ENCODE measurements at regions not wholly inside any gene's neighbourhood (a gene's known extent, or its start where the extent isn't known, plus 50 kb on each side); places are given as distances from the start of the nearest gene placed in this dataset.
A peak's percentile ranks its signal among the peaks of the same experiment; 100 is the strongest.

DNA sequence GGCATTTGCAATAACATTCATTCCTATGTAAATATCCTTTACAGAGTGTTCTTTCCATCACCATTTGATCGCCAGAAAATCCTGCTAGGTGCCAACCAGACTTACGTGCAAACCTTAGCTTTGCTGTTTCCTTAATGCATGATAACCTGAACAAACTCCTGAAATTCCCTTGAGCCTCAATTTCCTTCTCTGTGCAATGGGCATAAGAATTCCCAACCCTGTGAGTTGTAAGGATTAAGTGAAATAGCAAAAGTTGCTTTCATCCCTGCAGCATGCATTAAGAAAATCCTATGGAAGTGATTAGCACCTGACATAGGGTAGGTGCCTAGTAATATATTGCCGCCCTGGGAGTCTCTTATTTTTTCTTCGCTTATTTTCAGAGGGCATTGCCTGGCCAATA is 272.7 kb downstream of the MAF start:
- no peak for DNase-seq

DNA sequence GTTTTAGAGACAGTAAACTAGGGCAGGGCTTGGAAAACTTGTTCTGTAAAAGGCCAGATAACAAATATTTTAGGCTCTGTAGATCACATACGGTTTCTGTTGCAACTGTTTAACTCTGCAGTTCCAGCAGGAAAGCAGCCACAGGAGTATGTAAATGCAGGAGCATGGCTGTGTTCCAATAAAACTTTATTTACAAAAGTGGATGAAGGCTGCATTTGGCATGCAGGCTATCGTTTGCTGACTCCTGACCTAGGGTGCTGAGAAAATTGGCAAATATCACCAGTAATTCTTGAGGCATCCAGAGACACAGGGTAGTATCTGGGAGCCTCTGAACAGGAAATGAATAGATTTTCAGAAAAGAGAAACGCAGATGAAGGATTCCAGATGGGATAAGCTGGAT is 274.0 kb downstream of the MAF start:
- DNase-seq, result no peak

DNA sequence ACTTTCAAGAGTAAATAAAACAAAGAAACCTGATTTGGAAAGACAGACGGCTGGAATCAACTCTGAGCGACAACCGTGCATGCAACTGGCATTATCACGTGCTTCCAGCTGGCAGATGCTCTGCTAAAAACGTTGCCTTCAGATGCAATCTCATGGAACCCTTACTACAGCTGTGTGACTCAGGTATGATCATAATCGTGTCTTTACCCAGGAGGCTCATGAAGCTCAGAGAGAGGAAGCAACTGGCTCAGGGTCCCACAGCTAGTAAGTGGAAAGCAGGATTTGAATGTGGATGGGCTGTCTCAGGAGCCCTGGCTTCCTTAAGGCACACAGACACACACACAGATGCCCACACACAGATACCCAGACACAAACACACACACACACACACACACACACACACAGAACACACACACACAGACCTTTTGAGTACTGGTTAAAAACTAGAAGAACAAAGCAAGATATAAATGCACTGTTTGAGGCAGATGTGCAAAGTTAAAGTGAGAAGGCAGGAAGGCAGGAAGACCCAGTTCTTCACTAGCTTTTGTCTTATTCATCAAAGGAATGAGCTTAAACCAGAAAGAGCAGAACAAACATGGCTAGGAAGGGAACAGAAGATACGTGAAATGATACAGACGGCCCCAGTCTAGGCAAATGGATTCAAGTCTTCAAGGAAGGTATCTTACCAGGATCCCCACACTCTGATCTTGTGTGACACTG is 275.2 kb downstream of the MAF start:
- DNase-seq, result no peak

DNA sequence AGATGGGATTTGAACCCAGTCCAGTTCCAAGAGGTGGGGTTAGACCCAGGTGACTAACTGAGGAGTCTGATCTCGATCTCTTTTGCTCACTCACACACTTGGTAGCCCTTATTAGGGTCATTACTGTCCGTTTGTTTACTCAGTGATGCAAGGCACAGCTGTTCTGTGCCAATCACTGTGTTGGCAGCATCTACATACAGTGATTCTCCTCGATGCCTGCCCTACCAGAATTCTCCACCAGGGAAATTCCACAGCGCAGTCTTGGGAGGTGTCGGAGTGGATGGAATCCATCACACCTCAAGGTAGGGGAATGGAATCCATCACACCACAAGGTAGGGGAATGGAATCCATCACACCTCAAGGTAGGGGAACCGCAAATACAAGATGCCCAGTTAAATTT is 279.6 kb downstream of the MAF start:
- DNase-seq, result no peak

DNA sequence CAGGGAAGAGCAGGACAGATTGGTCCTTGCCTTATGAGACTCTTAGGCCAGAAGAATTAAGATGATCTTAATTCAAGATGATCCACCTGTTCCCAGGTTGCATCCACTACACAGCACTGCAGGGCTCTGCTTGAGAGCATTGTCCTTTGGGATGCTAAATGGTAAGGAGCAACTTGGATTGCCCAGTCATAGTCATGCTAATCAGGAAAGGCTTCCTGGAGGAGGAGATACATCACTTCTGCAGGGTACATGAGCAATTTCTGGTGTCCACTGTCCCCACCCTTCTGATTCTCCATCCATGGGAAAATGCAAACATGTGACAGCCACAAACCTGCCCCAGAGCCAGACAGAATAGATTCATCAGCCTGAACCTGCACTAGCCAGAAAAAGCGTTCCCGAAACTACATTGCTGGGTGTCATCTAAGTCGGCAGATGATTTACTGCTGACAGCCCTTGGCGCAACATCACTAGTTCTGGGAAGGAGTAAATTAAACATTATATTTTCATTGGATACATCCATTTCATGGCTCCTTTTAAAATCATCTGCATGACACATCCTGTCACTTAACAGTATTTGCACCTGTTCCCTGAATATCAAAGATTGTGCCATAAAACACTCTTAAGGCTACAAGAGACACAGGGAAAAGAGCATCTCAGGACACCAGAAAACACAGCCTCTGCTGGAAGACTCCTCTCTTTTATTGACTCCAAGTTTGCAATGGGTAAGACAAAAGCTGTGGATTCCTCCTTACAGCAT is 282.2 kb downstream of the MAF start:
- no peak for DNase-seq

DNA sequence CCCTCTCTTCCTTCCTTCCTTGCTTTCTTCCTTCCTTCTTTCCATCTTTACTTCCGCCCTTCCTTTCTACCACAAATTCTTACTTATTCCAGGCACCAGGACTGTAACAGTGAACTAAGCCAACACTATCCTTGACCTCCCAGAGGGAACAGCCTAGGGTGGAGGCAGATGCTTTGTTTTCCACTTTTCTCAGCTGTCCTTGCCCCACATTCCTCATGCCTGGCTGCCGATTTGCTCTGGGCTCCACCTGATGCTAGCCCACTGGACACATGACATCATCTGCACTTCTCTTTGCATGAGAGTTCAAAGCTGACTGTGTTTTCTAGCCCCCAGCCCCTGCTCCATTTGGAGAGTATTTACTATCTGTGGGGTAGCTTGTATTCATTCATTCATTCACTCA is 283.0 kb downstream of the MAF start:
- DNase-seq, result no peak

DNA sequence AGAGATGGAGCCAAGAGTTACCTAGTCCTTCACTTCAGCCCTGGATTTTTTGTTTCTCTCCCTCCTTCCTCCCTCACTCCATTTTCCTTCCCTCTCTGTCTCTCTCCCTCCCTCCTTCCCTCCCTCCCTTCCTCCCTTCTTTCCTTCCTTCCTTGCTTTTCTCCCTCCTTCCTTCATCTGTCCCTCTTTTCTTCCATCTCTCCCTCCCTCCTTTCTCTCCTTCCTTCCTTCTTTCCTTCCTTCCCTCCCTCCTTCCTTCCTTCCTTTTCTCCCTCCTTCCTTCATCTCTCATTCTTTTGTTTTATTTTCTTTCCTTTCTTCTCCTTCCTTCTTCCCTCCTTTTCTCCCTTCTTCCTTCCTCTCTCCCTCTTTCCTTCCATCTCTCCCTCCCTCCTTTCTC is 283.5 kb downstream of the MAF start:
- DNase-seq, result no peak

DNA sequence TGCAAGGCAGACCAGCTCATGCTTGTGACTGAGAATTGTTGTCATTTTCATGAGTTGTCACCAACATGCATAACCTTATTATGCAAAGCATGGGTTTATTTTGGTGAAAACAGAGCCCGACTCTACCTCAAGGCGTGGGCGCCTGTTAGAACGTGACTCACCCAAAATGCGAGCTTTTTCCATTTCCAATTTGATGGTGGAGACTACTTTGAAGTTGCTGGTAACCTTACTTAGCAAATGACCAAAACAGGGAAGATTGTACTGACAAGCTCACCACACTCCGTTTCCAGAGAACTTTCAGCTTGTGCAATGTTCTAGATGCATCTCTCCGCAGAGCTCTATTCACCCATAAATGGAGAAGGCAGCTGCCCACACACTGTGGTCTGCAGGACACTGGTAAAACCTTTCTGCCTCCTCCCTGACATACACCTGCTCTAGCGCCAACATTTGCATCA is 284.5 kb downstream of the MAF start:
- DNase-seq, result no peak

DNA sequence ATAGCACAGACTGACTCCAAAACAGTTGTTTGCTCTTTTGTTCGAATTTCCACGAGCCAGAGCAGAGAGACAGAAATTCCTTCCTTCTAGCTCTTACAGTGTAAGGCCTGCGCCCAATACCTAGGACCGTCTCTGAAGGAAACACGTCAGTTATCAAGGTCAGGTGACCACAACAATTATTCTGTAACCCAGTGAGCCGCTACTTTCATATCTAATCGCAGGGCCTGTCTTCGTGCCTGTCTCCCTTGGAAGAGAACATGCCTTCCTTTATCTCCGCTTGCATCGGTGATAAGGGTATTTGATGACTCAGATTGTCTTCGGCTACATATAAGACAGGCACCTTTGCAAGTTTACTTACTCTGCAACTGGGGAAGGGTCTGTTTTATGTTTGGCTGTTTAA is 288.0 kb downstream of the MAF start:
- DNase-seq, result no peak

DNA sequence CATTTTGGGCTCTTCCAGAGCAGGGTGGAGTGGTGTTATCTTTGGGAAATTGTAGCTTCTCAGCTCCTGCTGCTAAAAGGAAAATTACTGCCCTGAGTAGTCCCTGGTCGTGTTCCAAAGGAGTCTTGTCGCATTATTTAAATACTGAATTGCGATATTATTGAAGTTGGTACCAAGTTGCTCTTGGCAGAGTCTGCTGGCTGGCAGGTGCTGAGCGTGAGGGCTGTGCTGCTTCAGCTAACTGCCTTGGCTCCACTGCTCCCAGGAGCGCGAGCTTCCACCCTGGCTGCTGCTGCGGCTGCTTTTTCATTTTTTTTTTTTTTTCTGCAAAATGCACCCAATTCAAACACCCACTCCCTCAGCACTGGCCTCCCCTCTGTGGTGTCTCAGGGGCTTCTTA is 289.8 kb downstream of the MAF start:
- DNase-seq, result no peak

DNA sequence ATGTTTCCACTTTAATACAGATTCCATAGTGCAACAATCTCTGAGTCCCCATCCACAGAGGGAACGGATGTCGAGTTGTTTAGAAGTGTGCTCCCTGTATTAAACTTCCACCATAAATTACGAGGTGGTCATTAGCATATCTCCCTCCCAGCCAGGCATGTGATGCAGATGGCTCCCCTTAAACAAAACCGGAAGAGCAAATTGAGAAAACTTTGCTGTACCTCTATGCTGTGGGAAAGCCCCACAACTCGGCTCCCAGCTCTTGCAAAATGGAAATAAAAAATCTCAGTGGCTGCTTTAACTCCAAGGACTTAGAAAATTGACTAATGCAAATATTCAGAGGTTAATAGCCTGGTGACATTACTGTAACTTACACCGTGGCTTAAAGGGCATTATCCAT is 290.9 kb downstream of the MAF start:
- no peak for DNase-seq

DNA sequence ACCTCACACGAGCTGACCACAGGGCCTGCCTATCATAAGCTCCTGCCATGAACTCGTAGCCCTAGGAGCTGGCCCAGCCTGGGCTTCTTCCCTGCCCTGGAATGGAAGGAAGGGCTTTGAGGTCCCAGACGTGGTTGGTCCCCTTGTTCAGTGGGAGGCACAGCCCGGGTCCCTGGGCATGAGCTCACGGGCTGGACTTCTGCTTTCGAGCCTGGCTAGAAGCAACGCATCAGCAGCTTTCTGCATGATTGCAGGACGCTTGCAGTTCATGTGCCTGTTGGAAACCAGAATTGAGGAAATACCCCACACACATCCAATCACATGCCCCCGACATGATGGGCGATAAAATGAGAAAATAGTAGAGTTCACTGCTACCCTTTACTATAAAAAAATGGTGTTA is 293.3 kb downstream of the MAF start:
- DNase-seq, result no peak

DNA sequence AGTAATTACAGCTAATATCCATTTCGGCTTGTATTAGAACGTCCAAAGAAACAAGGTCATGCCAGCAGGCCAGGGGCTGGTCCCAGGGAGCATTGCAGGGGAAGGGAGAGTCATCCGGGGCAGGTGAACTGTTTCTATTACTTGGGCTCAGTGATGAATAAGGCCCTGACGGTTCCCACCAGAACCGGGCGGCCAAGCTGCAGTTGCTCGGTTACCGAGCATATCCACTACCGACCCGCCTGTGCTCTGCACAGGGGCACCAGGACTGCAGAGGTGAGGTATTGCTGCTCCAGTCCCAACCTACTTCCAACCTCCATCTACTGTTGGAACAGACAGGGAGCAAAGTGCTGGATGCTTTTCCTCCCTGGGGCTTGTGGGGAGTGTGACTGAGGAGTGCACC is 295.5 kb downstream of the MAF start:
- DNase-seq, result no peak

DNA sequence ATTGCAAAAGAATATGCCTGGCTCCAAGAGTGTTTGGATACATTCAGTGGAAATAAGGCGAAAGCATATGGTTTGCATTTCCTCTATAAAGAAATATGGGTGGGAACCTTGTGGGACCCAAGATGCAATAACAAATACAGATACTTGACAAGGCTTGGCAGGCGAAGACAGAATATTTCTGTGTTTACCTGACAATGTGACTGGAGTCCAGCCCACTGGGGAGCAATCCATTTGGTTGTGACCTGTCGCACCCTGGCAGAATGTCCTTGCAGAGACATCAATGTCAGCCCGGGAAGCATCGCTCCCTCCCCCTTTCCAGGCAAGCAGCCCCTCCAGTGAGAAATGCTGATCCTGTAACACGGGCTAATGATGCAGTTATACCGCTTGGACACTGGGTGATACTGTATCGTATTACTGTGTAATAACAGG is 296.6 kb downstream of the MAF start:
- no peak for DNase-seq

DNA sequence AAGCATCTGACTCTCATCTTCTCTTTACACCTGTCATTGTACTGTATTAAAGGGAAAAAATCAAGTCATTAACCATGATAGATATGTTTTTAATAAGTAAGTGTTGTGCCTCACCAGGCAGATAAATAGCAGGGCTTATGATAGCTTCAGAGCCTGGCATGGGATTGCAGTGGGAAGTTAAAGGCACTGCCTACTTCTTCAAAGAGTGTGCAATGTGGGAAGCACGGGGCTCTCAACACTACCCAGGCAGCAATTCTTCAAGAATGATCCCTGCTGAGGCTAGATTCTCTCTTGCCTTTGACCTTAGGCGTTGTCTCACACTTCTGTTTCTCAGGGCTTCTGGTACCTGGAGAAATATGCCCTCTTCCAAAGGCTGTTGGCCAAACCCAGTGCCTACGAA is 297.3 kb downstream of the MAF start:
- DNase-seq, result no peak

DNA sequence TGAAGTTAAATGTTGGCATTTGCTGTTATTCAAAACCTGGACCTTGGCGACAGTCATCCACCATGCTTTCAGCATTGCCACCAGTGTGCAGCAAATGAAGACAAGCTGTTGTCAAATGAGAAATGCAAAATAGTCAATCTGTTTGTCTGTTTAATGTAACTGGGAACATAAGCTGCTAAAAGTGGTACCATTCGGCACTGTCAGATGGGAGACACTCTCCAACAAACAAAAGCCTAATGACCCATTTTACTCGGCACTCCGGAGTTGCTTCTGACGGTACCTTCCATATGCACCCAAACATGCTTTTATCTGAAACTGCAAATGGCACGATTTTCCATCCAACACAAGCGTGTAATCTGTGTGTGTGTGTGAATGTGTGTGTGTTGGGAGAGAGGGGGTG is 297.8 kb downstream of the MAF start:
- no peak for DNase-seq

DNA sequence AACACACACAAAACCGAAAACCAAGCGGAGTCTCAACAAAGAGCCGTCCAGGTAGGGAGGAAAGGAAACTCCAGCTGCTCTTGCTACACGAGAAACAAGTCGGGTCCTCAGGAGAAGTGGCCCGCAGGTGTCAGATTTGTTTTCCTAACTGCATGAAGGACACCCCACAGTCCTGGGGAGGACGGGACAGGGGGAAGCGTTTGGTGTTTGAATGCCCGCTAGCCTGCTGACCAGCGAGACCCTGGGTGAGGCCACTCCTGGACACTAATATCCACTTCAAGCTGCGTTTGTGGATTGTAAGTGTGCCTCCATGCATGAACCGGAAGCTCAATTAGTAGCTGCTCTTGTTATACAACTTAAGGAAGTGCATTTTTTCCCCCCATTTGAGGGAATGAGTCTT is 299.5 kb downstream of the MAF start:
- DNase-seq, result no peak

DNA sequence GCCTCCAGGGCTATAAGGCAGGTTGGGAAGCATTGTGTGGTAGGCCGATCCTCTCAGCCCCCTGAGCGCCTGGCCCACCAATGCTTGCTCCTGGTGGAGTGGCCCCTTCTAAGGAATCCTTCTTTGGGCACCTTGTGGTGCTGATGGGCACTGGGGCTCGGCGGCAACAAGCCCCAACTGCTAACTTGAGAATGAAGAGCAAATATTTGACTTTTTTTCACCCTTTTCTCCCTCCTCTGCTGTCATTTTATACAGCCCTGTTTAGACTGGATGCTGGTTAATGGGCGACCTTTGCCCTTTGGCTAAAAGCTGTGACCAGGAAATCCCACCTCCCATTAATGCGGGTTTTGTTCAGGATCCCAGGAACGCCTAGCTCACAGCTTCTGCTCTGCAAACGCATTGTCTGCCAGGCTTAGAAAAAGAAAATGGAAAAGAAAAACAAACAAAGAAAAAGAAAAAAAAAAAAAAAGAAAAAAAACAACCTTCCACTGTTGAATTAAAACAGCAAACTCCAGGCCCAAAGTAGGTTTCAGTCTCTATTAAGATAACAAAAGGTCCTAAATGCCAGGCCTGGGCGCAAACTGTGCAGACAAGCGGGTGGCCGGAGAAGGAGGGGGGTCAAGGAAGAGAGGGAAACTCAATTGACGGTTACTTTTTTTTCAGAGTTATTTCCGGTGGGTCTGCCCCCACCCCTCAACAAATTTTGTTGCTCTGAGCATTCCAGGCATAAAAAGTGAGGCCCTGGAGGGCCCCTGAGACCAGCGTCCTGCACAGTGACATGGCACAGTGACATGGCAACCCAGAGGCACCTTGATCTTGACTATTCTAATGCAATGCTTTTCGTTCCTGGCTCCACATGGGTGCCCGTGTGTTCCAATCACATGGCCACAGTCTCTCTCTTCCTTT is 301.4 kb downstream of the MAF start:
- DNase-seq, result peak; percentile 93

DNA sequence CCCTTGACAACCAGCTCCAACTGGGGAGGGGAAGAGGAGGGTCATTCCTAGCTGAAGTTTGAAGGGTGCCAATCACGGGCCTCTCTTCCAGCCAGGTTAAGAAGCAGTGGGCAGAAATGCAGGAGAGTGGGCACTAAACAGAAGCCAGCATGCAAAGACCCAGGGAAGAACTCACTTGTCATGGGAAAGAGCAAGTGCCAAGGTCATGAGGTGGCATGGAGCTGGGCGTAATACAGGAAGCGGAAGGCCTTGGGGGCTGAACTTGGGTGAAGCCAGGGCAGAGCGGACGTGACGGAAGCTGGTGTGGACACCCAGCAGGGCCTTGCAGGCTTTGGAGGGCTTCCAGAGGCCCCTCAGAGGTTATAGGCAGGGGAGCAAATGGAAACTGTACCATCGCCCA is 302.1 kb downstream of the MAF start:
- no peak for DNase-seq

DNA sequence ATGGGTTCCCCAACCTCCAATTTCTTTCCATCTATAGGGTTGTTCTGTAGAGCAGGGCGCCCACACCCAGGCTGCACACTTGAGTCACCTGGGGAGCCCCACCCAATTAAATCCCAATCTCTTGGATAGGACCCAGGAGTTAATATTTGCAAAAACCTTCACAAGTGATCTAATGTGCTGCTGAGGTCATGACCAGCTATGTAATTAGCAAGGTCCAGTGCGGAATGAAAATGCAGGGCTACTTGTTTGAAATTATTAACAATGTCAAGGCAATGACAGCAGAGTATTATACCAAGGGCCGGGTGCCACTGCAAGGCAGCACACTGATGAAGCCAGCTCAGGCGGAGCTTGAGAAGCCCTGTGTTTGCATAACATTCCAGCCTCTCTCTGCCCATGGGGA is 302.7 kb downstream of the MAF start:
- DNase-seq, result no peak

DNA sequence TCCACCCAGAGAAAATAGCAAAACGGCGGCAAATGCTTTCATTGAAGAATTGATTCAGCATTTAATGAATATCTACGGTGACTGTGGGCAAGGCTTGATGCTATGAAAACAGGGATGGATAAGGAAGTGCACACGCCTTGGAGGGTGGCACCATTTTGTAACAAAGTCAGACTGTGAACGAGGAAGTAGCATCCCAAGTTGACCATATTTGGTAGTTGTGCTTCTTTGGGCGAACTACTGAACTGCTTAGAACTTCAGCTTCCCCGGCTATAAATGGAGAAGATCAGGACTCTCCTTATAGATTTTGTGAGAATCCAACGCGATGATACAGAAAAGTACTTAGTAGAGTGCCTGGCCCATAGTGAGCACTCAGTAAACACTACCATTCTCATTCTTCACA is 303.2 kb downstream of the MAF start:
- DNase-seq, result no peak

DNA sequence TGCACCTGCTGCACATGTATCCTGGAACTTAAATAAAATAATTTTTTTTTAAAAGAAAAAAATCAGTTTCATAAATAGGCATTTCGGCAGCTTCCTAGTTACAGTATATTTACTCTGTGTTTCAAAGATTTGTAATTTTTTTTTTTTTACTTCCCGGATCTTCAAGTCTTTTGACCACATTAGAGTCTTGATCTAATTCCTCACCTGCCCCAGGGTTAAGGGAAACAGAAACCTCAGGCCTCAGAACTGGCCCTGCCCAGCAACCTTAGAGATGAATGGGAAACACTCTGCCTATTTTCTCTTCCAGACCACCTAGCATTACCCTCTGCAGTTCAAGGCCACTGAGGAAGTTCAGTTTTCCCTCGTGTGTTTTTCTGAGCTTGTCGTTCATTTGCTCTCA is 304.0 kb downstream of the MAF start:
- no peak for DNase-seq

DNA sequence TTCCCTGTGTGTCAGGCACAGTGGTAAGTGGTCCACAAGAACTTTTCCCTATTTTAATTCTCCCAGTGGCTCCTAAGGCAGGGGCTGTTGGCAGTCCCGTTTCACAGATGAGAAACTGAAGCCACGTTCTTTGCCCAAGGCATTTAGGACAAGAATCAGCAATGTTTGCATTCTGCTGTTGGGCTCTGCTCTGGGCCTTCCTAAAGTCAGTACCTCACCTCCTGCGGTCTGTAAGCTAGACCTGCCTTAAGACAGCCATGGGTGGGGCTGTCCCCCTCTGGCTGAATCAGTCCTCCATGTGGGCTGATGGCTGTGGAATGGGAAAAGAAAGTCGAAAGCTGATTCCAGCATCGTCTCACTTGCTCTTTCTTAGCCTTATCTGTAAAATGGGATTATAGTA is 304.8 kb downstream of the MAF start:
- no peak for DNase-seq

DNA sequence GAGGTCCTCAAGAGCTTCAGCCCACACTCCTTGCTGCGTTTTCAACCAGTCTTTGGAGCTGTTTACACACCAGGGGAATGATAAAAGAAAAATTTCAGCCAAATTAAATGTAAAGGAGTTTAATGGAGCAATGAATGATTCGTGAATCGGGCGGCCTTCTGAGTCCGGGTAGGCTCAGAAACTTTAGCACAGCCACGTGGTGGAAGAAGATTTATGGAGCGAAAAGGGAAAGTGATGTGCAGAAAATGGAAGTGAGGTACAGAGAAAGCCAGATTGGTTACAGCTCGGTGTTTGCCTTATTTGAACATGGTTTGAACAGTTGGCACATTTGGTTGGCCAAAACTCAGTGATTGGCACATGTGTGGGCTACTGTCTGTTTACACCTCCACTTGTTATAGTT is 305.4 kb downstream of the MAF start:
- DNase-seq, result no peak
